G401.6 (cell line): ENCODE measurements at regions not wholly inside any gene's neighbourhood (a gene's known extent, or its start where the extent isn't known, plus 50 kb on each side); places are given as distances from the start of the nearest gene placed in this dataset.
"Not testable (repeated sequence)": the region's sequence is repeated elsewhere in the genome, so short reads cannot be mapped to it uniquely, and the experiment has no call there.

Experiments used
- FAIRE-seq: peaks from 2 replicates; lab custom pipeline; 2012; peaks lifted over from hg19 to GRCh38; lab: Jason Lieb, UNC

GRCh38 chr5:155714435-155714834 lies 612.5 kb upstream of the SGCD start:
- not testable (repeated sequence) for FAIRE-seq

- FAIRE-seq: no peak
Measured at GRCh38 chr5:155726267-155726666, 600.7 kb upstream of the SGCD start.

- no peak for FAIRE-seq
Measured at GRCh38 chr5:155727512-155728145, 599.3 kb upstream of the SGCD start.

- FAIRE-seq: no peak
Measured at GRCh38 chr5:155728146-155728856, 598.7 kb upstream of the SGCD start.

GRCh38 chr5:155728857-155729683 lies 597.9 kb upstream of the SGCD start:
- no peak for FAIRE-seq

GRCh38 chr5:155729684-155730059 lies 597.3 kb upstream of the SGCD start:
- no peak for FAIRE-seq

GRCh38 chr5:155732587-155733376 lies 594.2 kb upstream of the SGCD start:
- FAIRE-seq: no peak

- peak; percentile 84 for FAIRE-seq
Measured at GRCh38 chr5:155733935-155734334, 593.0 kb upstream of the SGCD start.

- no peak for FAIRE-seq
Measured at GRCh38 chr5:155735388-155735787, 591.6 kb upstream of the SGCD start.

- no peak for FAIRE-seq
Measured at GRCh38 chr5:155738616-155739015, 588.3 kb upstream of the SGCD start.

GRCh38 chr5:155746367-155747038 lies 580.5 kb upstream of the SGCD start:
- FAIRE-seq: no peak

GRCh38 chr5:155750101-155750500 lies 576.9 kb upstream of the SGCD start:
- no peak for FAIRE-seq

GRCh38 chr5:155750571-155750970 lies 576.4 kb upstream of the SGCD start:
- FAIRE-seq: no peak

- FAIRE-seq: no peak
Measured at GRCh38 chr5:155753943-155754581, 572.9 kb upstream of the SGCD start.

GRCh38 chr5:155759252-155759651 lies 567.7 kb upstream of the SGCD start:
- no peak for FAIRE-seq

GRCh38 chr5:155759984-155760383 lies 567.0 kb upstream of the SGCD start:
- FAIRE-seq: no peak

GRCh38 chr5:155761502-155761901 lies 565.5 kb upstream of the SGCD start:
- no peak for FAIRE-seq

- no peak for FAIRE-seq
Measured at GRCh38 chr5:155765715-155766114, 561.2 kb upstream of the SGCD start.

GRCh38 chr5:155767470-155767869 lies 559.5 kb upstream of the SGCD start:
- FAIRE-seq: no peak

GRCh38 chr5:155768332-155768731 lies 558.6 kb upstream of the SGCD start:
- no peak for FAIRE-seq

- no peak for FAIRE-seq
Measured at GRCh38 chr5:155772009-155772662, 554.8 kb upstream of the SGCD start.
